GM12878 (cell line): ENCODE measurements at regions not wholly inside any gene's neighbourhood (a gene's known extent, or its start where the extent isn't known, plus 50 kb on each side); places are given as distances from the start of the nearest gene placed in this dataset.

ENCODE experiments used
- CEBPB ChIP-seq, 2 experiments: fragments of 150-350 bp in 1 of 2; IDR thresholded peaks; 2 replicates each; pipeline ENCODE4 v1.6.1; 2012 to 2014; ENCODE audit warnings: low read depth in 2 of 2, low read length in 2 of 2, borderline replicate concordance in 1 of 2, inconsistent platforms in 1 of 2
- MXI1 ChIP-seq: fragments of 150-350 bp; IDR thresholded peaks from 2 replicates; pipeline ENCODE4 v1.6.1; 2011; ENCODE audit warnings: low read depth, mild to moderate bottlenecking, inconsistent platforms, low read length, improper control_type of control experiment
- PML ChIP-seq: IDR thresholded peaks from 2 replicates; pipeline ENCODE4 v1.6.1; 2012; ENCODE audit warnings: low read length, inconsistent platforms
- POLR2A ChIP-seq: IDR thresholded peaks from 2 replicates; pipeline ENCODE4 v1.6.1; 2011; ENCODE audit warnings: low read depth, mild to moderate bottlenecking, low read length
- TAF1 ChIP-seq: IDR thresholded peaks from 2 replicates; pipeline ENCODE4 v1.6.1; 2011; ENCODE audit warnings: mild to moderate bottlenecking, low read depth, low read length, borderline replicate concordance
- TBL1XR1 ChIP-seq: IDR thresholded peaks from 2 replicates; pipeline ENCODE4 v1.6.1; 2012; ENCODE audit warnings: low read depth, low read length, improper control_type of control experiment
- ZNF622 ChIP-seq: fragments of 450-650 bp; IDR thresholded peaks from 2 replicates; pipeline ENCODE4 v1.6.1; 2017; ENCODE audit warnings: mild to moderate bottlenecking, inconsistent platforms
- TF ChIP-seq, protein P1 (sequence below): IDR thresholded peaks from 2 replicates; pipeline ENCODE4 v1.6.1; 2012; ENCODE audit warnings: low read depth, low read length, improper control_type of control experiment
- TF ChIP-seq, protein P2 (sequence below): fragments of 450-650 bp; formaldehyde crosslinking; IDR thresholded peaks from 2 replicates; pipeline ENCODE4 v1.4.0; 2020; ENCODE audit warnings: mild to moderate bottlenecking, moderate library complexity
- TF ChIP-seq, protein P3 (sequence below), 3 experiments: IDR thresholded peaks in 2 of 3; conservative IDR thresholded peaks in 1 of 3; 2 replicates each; pipeline ENCODE4 v1.5.1; 2011; ENCODE audit warnings: low read depth in 3 of 3, low read length in 3 of 3, mild to moderate bottlenecking in 3 of 3, control low read depth in 2 of 3, moderate library complexity in 2 of 3, inconsistent platforms in 1 of 3, mixed read lengths in 1 of 3; ENCODE audit not compliant: control insufficient read depth in 2 of 3, insufficient read depth in 1 of 3; ENCODE audit errors: extremely low read depth in 1 of 3

DNA sequence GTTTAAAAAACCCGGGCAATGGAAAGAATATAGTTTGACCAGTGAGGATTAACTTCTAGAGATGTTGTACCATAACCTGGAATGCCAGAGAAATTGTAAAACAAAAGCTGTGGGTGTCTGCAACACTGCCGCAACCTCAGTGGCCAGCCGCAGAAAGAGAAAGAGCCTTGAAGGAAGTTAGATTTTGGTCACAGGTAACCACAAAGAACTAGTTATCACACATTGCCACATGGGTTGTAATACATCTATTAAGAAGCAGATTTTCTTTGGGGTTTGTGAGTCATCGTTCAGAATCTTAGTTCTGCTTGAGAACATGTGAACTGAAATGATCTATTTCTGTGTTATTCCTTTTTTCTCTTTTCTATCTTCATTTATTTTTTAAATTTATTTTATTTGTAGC is 222.9 kb upstream of the AGAP1 start:
- TF ChIP-seq ZNF622 (no peak), CEBPB (IDR thresholded peaks at IDR 0.05; ENCODE audit: borderline replicate concordance in 1 of 2, low read depth in 2 of 2, low read length in 2 of 2) (no peak), POLR2A (no peak), TAF1 (no peak), TBL1XR1 (no peak), MXI1 (no peak), PML (no peak)
- TF ChIP-seq, protein P1, sequence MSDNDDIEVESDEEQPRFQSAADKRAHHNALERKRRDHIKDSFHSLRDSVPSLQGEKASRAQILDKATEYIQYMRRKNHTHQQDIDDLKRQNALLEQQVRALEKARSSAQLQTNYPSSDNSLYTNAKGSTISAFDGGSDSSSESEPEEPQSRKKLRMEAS, result no peak
- TF ChIP-seq, protein P2, sequence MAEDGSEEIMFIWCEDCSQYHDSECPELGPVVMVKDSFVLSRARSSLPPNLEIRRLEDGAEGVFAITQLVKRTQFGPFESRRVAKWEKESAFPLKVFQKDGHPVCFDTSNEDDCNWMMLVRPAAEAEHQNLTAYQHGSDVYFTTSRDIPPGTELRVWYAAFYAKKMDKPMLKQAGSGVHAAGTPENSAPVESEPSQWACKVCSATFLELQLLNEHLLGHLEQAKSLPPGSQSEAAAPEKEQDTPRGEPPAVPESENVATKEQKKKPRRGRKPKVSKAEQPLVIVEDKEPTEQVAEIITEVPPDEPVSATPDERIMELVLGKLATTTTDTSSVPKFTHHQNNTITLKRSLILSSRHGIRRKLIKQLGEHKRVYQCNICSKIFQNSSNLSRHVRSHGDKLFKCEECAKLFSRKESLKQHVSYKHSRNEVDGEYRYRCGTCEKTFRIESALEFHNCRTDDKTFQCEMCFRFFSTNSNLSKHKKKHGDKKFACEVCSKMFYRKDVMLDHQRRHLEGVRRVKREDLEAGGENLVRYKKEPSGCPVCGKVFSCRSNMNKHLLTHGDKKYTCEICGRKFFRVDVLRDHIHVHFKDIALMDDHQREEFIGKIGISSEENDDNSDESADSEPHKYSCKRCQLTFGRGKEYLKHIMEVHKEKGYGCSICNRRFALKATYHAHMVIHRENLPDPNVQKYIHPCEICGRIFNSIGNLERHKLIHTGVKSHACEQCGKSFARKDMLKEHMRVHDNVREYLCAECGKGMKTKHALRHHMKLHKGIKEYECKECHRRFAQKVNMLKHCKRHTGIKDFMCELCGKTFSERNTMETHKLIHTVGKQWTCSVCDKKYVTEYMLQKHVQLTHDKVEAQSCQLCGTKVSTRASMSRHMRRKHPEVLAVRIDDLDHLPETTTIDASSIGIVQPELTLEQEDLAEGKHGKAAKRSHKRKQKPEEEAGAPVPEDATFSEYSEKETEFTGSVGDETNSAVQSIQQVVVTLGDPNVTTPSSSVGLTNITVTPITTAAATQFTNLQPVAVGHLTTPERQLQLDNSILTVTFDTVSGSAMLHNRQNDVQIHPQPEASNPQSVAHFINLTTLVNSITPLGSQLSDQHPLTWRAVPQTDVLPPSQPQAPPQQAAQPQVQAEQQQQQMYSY (CRISPR knock-in tag), result no peak
- TF ChIP-seq, protein P3, sequence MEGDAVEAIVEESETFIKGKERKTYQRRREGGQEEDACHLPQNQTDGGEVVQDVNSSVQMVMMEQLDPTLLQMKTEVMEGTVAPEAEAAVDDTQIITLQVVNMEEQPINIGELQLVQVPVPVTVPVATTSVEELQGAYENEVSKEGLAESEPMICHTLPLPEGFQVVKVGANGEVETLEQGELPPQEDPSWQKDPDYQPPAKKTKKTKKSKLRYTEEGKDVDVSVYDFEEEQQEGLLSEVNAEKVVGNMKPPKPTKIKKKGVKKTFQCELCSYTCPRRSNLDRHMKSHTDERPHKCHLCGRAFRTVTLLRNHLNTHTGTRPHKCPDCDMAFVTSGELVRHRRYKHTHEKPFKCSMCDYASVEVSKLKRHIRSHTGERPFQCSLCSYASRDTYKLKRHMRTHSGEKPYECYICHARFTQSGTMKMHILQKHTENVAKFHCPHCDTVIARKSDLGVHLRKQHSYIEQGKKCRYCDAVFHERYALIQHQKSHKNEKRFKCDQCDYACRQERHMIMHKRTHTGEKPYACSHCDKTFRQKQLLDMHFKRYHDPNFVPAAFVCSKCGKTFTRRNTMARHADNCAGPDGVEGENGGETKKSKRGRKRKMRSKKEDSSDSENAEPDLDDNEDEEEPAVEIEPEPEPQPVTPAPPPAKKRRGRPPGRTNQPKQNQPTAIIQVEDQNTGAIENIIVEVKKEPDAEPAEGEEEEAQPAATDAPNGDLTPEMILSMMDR (IDR thresholded peaks at IDR 0.05 in 2 of 3, conservative IDR thresholded peaks at IDR 0.05 in 1 of 3; ENCODE audit: control insufficient read depth in 2 of 3, extremely low read depth in 1 of 3, insufficient read depth in 1 of 3, low read depth in 3 of 3, low read length in 3 of 3), result no peak
